ENCODE measurements at regions not wholly inside any gene's neighbourhood (a gene's known extent, or its start where the extent isn't known, plus 50 kb on each side); places are given as distances from the start of the nearest gene placed in this dataset.

GRCh38 chr11:105429096-105429910, 180.6 kb upstream of the GRIA4 start:
- in situ Hi-C loops (cut with MboI) (no loop called here), intact Hi-C loops (cut with micrococcal nuclease) (no loop called here)
- 70% methylated on average over 6 of the region's 6 CpGs for WGBS (ENCODE audit: insufficient coverage, low coverage, missing lambda C conversion rate)
- H3K79me2 ChIP-seq (ENCODE audit: control insufficient read depth, insufficient read depth, low read length) = no peaks in the 10 kb centered on the region
- H3K27me3 ChIP-seq (ENCODE audit: control insufficient read depth in 2 of 2, insufficient read depth in 2 of 2, low read length in 2 of 2) = no peaks in the 10 kb centered on the region
- no peaks in the 10 kb centered on the region for H3K4me1 ChIP-seq (replicated peaks in 1 of 2; ENCODE audit: control insufficient read depth in 2 of 2, insufficient read depth in 2 of 2, low read length in 2 of 2)
- no peaks in the 10 kb centered on the region for H3K36me3 ChIP-seq (ENCODE audit: control insufficient read depth, insufficient read depth, low read length)
- FAIRE-seq (no peak), ATAC-seq (no peak), DNase-seq (ENCODE audit: extremely low read depth in 1 of 4, low spot score in 3 of 4) (no peak)
- no peak overlapping the region for H2AFZ ChIP-seq (ENCODE audit: low read depth, low read length)
- H3K9me1 ChIP-seq (ENCODE audit: control insufficient read depth, insufficient read depth, low read length) = no peaks in the 10 kb centered on the region
- no peak overlapping the region for H3K4me2 ChIP-seq (ENCODE audit: insufficient read depth, low read length)
- no peak for TF ChIP-seq MTF1 (CRISPR knock-in tag; IDR thresholded peaks at IDR 0.05; ENCODE audit: borderline replicate concordance)
- no peak for TF ChIP-seq MXI1 (IDR thresholded peaks at IDR 0.05; ENCODE audit: low read depth, low read length)
- TF ChIP-seq, protein P1, sequence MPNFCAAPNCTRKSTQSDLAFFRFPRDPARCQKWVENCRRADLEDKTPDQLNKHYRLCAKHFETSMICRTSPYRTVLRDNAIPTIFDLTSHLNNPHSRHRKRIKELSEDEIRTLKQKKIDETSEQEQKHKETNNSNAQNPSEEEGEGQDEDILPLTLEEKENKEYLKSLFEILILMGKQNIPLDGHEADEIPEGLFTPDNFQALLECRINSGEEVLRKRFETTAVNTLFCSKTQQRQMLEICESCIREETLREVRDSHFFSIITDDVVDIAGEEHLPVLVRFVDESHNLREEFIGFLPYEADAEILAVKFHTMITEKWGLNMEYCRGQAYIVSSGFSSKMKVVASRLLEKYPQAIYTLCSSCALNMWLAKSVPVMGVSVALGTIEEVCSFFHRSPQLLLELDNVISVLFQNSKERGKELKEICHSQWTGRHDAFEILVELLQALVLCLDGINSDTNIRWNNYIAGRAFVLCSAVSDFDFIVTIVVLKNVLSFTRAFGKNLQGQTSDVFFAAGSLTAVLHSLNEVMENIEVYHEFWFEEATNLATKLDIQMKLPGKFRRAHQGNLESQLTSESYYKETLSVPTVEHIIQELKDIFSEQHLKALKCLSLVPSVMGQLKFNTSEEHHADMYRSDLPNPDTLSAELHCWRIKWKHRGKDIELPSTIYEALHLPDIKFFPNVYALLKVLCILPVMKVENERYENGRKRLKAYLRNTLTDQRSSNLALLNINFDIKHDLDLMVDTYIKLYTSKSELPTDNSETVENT (CRISPR knock-in tag; IDR thresholded peaks at IDR 0.05) = no peak
- no peak for TF ChIP-seq ARID1B (IDR thresholded peaks at IDR 0.05)
- TF ChIP-seq HNRNPK (IDR thresholded peaks at IDR 0.05; ENCODE audit: low read depth, low read length, poor library complexity, severe bottlenecking) = no peak
- no peak for TF ChIP-seq GTF2F1 (IDR thresholded peaks at IDR 0.05; ENCODE audit: low read depth, low read length)
- no peak for TF ChIP-seq SIX5 (IDR thresholded peaks at IDR 0.05; ENCODE audit: borderline replicate concordance in 1 of 2, insufficient read depth in 1 of 2, low read depth in 1 of 2, low read length in 2 of 2)
- no peak for TF ChIP-seq ZC3H11A (IDR thresholded peaks at IDR 0.05; ENCODE audit: low read depth, low read length)
- TF ChIP-seq TCF7L2 (IDR thresholded peaks at IDR 0.05; ENCODE audit: low read depth, low read length) = no peak
- TF ChIP-seq BRF1 (IDR thresholded peaks at IDR 0.05; ENCODE audit: borderline replicate concordance, extremely low read depth, insufficient read length) = no peak
- no peak for TF ChIP-seq HMBOX1 (IDR thresholded peaks at IDR 0.05)
- TF ChIP-seq ZNF133 (CRISPR knock-in tag; IDR thresholded peaks at IDR 0.05) = no peak
- no peak for TF ChIP-seq GTF2A2 (tag; IDR thresholded peaks at IDR 0.05)
- no peak for TF ChIP-seq ZBTB1 (CRISPR knock-in tag; IDR thresholded peaks at IDR 0.05; ENCODE audit: borderline replicate concordance, low read depth)
- TF ChIP-seq RBM14 (IDR thresholded peaks at IDR 0.05; ENCODE audit: borderline replicate concordance, insufficient read depth, low read depth, low read length) = no peak
- no peak for TF ChIP-seq RBM39 (optimal IDR thresholded peaks at IDR 0.05; ENCODE audit: low read depth, low read length)
- TF ChIP-seq ADNP (tag; IDR thresholded peaks at IDR 0.05) = no peak
- no peak for TF ChIP-seq SMARCE1 (IDR thresholded peaks at IDR 0.05)
- no TSS peak for BruUV-seq (replicated peaks)
- H4K20me1 ChIP-seq (replicated peaks; ENCODE audit: control insufficient read depth, insufficient read depth, low read length) = no peaks in the 10 kb centered on the region; the same call in 1 of the 2 replicates
- ChIA-PET POLR2A (no interaction called here), CTCF (ENCODE audit: low intra/inter-chr PET ratio) (no interaction called here)
- no peaks in the 10 kb centered on the region for H3K9me3 ChIP-seq (replicated peaks; ENCODE audit: control insufficient read depth, insufficient read depth, low read depth, low read length)
- H3K27ac ChIP-seq (ENCODE audit: extremely low read depth, low read depth, low read length) = no peak overlapping the region
- H3K9ac ChIP-seq (ENCODE audit: insufficient read depth in 1 of 2, low read depth in 2 of 2, low read length in 2 of 2) = no peak overlapping the region
- no peak overlapping the region for H3K4me3 ChIP-seq
